ENCODE measurements at regions not wholly inside any gene's neighbourhood (a gene's known extent, or its start where the extent isn't known, plus 50 kb on each side); places are given as distances from the start of the nearest gene placed in this dataset.
"Not testable (repeated sequence)": the region's sequence is repeated elsewhere in the genome, so short reads cannot be mapped to it uniquely, and the experiment has no call there.

DNA sequence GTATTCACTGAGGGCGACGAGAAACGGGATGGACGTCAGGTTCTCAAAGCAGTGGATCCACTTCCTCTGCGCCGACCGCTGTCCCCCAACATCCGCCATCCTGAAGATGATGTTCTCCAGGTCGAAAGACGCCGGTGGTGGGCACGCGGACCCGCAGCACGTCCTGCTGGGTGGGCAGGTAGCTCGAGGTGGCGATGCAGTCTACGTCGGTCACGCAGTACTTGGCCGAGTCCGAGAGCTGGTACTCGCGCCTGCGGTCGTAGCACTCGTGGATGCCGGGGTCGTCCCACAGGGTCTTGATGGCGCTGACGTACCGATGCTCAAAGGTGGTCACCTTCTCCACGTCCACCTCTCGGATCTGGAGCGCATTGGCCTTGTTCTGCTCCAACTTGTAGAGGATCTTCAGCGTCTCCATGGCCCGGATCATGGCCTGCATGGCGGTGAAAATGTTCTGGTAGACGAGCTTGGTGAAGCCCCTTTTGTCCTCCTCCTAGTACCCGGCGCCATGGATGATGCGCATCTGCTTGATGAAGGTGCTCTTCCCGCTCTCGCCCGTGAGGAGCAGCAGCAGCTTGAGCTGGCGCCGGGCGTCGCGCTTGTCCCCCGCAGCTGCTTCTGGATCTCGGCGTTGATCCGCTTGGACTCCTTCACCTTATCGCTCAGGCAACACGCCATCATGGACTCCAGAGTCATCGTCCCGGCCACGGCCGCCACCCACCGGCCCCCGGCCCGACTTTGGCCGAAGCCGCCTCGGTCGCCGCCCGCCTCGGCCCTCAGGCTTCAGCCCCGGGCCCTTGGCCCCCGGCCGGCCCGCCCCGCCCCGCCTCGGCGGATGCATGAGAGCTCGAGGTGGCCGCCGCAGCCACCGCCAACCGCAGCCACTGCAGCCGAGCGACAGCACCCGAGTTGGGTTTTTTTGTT lies 122.9 kb upstream of the KCTD7 start:
- Histone ChIP-seq H3K36me3 (ENCODE audit: insufficient read depth, low read length) (no peaks in the 10 kb centered on the region), H3K9me3 (ENCODE audit: low read depth, low read length) (no peaks in the 10 kb centered on the region), H3K4me3 (no peak overlapping the region), H3K27ac (no peak overlapping the region), H3K9ac (ENCODE audit: insufficient read length) (no peak overlapping the region)
- no peak for TF ChIP-seq EZH2 (IDR thresholded peaks at IDR 0.05)
- no peak for TF ChIP-seq POLR2AphosphoS5 (IDR thresholded peaks at IDR 0.05; ENCODE audit: borderline replicate concordance, low read depth, low read length)
- no peak for TF ChIP-seq FOXP2 (optimal IDR thresholded peaks at IDR 0.05; ENCODE audit: control extremely low read depth, extremely low read length, insufficient read depth)
- no peak for DNase-seq (ENCODE audit: low read depth, low spot score)

DNA sequence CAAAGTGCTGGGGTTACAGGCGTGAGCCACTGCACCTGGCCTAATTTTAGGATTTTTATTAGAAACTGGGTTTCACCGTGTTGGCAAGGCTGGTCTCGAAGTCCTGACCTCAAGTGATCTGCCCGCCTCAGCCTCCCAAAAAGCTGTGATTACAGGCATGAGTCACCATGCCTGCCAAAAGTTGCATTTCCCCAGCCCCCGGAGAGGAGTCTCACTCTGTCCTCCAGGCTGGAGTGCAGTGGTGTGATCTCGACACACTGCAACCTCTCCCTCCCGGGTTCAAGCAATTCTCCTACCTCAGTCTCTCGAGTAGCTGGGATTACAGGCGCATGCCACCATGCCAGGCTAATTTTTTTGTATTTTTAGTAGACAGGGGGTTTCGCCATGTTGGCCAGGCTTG lies 122.0 kb upstream of the KCTD7 start:
- H3K4me3 ChIP-seq; H3K9ac ChIP-seq (ENCODE audit: insufficient read length); DNase-seq (ENCODE audit: low read depth, low spot score); H3K27ac ChIP-seq; H3K9me3 ChIP-seq (ENCODE audit: low read depth, low read length); H3K36me3 ChIP-seq (ENCODE audit: insufficient read depth, low read length): not testable (repeated sequence)

DNA sequence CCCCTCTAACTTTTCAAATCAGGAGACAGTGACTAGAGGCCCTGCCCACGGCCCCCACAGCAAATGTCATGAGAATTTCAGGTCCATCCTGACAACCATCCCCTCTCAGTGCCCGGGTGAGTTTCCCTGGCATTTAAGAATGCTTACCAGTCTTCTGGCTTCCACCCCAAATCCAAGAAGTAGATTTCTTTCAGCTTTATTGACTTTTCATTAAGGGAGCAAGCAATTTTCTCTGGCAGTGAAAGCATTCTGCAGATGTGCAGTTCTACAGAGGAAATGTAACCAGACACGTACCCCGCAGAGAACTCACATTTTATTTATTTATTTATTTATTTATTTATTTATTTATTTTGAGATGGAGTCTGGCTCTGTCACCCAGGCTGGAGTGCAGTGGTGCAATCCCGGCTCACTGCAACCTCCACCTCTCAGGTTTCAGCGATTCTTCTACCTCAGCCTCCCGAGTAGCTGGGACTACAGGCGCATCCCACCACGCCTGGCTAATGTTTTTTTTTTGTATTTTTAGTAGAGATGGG lies 120.9 kb upstream of the KCTD7 start:
- H3K27ac ChIP-seq = no peak overlapping the region
- H3K9ac ChIP-seq (ENCODE audit: insufficient read length) = no peak overlapping the region
- TF ChIP-seq FOXP2 (optimal IDR thresholded peaks at IDR 0.05; ENCODE audit: control extremely low read depth, extremely low read length, insufficient read depth) = no peak
- no peak for TF ChIP-seq POLR2AphosphoS5 (IDR thresholded peaks at IDR 0.05; ENCODE audit: borderline replicate concordance, low read depth, low read length)
- no peak for TF ChIP-seq EZH2 (IDR thresholded peaks at IDR 0.05)
- H3K36me3 ChIP-seq (ENCODE audit: insufficient read depth, low read length) = no peaks in the 10 kb centered on the region
- H3K9me3 ChIP-seq (ENCODE audit: low read depth, low read length) = no peaks in the 10 kb centered on the region
- DNase-seq (ENCODE audit: low read depth, low spot score) = no peak
- H3K4me3 ChIP-seq = no peak overlapping the region

DNA sequence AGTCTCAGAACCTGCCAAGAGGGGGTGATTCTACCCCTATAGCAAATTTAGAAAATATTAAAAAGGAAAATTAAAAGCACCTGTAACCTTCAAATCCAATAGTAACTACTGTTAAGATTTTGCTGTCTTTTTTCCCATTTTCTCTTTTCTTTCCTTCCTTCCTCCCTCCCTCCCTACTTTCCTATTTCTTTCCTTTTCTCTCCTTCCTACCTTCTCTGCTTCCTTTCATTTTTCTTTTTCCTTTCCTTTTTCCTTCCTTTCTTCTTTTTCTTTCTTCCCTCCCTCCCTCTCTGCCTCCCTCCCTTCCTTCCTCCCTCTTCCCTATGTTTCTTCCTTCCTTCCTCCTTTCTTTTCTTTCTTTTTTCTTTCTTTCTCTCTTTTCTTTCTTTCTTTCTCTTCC lies 120.2 kb upstream of the KCTD7 start:
- Histone ChIP-seq H3K4me3 (no peak overlapping the region), H3K9me3 (ENCODE audit: low read depth, low read length) (no peaks in the 10 kb centered on the region), H3K27ac (no peak overlapping the region), H3K36me3 (ENCODE audit: insufficient read depth, low read length) (no peaks in the 10 kb centered on the region), H3K9ac (ENCODE audit: insufficient read length) (no peak overlapping the region)
- no peak for DNase-seq (ENCODE audit: low read depth, low spot score)
- TF ChIP-seq POLR2AphosphoS5 (IDR thresholded peaks at IDR 0.05; ENCODE audit: borderline replicate concordance, low read depth, low read length) (no peak), FOXP2 (optimal IDR thresholded peaks at IDR 0.05; ENCODE audit: control extremely low read depth, extremely low read length, insufficient read depth) (no peak), EZH2 (IDR thresholded peaks at IDR 0.05) (no peak)

DNA sequence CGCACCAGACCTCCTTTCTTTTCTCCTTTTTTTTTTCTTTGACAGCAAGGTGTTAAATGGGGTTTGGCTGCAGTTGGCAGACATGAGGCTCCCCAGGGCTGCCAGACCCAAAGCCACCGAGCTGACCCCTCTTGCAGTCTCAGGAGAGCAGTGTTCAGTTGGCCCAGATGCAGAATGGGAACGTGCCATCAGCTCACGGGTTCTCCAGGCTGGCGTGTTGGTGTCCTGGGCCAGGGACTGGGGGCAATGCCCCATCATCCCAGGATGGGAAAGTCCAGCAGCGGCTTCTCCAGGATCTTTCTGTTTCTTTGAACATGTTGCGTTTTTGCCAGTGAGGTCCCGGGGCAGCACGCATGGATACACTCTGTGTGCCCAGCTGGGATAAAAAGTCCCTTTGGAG lies 114.6 kb upstream of the KCTD7 start:
- no peaks in the 10 kb centered on the region for H3K36me3 ChIP-seq (ENCODE audit: insufficient read depth, low read length)
- no peak overlapping the region for H3K9ac ChIP-seq (ENCODE audit: insufficient read length)
- no peak overlapping the region for H3K4me3 ChIP-seq
- TF ChIP-seq FOXP2 (optimal IDR thresholded peaks at IDR 0.05; ENCODE audit: control extremely low read depth, extremely low read length, insufficient read depth) (no peak), EZH2 (IDR thresholded peaks at IDR 0.05) (no peak), POLR2AphosphoS5 (IDR thresholded peaks at IDR 0.05; ENCODE audit: borderline replicate concordance, low read depth, low read length) (no peak)
- no peaks in the 10 kb centered on the region for H3K9me3 ChIP-seq (ENCODE audit: low read depth, low read length)
- no peak for DNase-seq (ENCODE audit: low read depth, low spot score)
- no peak overlapping the region for H3K27ac ChIP-seq

DNA sequence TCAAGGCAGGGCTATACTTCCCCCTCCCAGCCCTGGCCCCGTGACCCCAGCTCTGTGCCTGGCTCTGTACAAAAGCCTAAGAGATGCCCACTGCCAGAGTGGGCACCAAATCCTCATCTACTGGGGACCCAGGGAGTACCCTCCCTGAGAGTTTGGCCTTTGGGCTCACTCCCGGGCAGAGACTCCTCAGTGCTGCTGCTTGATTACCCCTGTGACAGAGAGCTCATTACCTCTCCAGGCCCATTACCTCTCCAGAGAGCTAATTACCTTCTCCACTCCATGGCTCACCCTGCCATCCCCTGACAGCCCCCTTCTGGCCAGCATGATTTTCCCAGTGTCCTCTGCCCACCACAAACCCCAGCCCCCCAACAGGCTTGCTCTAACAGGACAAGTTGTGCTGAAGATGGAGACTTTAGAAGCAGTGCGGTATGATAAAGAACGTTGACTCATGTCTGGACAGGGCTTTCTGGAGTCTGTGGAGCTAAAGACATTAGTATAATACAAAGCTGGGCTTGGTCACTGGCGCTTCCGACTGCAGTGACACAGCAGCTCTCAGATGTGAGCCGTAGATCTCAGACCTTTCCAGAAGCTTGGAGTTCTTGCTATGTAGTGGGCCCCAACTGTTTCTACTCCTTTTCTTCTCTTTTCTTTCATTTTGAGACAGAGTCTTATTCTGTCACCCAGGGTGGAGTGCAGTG lies 111.3 kb upstream of the KCTD7 start:
- no peak overlapping the region for H3K27ac ChIP-seq
- H3K36me3 ChIP-seq (ENCODE audit: insufficient read depth, low read length) = no peaks in the 10 kb centered on the region
- TF ChIP-seq FOXP2 (optimal IDR thresholded peaks at IDR 0.05; ENCODE audit: control extremely low read depth, extremely low read length, insufficient read depth) (no peak), EZH2 (IDR thresholded peaks at IDR 0.05) (no peak), POLR2AphosphoS5 (IDR thresholded peaks at IDR 0.05; ENCODE audit: borderline replicate concordance, low read depth, low read length) (no peak)
- H3K9me3 ChIP-seq (ENCODE audit: low read depth, low read length) = no peaks in the 10 kb centered on the region
- no peak for DNase-seq (ENCODE audit: low read depth, low spot score)
- no peak overlapping the region for H3K9ac ChIP-seq (ENCODE audit: insufficient read length)
- H3K4me3 ChIP-seq = no peak overlapping the region

DNA sequence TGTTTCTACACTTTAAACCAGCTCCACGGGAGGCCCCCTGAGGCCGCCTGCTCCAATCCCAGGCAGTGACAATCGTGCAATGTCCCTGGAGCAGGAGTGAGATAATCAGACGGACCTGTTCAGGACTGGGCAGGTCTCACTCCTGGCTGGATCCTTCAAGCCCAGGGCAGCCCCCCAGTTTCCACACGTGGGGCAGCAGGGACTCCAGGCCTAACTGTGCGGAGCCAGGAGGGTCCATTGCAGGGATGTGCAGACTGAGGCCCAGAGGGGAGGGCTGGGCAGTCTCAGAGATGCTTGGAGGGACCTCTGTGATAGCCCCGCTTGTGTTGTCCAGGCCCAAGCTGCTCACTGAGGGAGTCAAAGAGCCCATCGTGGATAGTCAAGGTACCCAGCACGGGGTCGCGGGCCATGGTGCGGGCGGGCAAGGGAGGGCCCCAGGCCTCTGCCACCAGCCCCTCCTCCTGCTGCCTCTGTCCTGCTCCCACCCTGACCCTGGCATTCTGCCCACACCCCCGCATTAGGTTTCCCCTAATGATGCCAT lies 110.5 kb upstream of the KCTD7 start:
- Histone ChIP-seq H3K9ac (ENCODE audit: insufficient read length) (no peak overlapping the region), H3K9me3 (ENCODE audit: low read depth, low read length) (no peaks in the 10 kb centered on the region), H3K27ac (no peak overlapping the region), H3K36me3 (ENCODE audit: insufficient read depth, low read length) (no peaks in the 10 kb centered on the region), H3K4me3 (no peak overlapping the region)
- TF ChIP-seq FOXP2 (optimal IDR thresholded peaks at IDR 0.05; ENCODE audit: control extremely low read depth, extremely low read length, insufficient read depth) (no peak), POLR2AphosphoS5 (IDR thresholded peaks at IDR 0.05; ENCODE audit: borderline replicate concordance, low read depth, low read length) (no peak), EZH2 (IDR thresholded peaks at IDR 0.05) (no peak)
- no peak for DNase-seq (ENCODE audit: low read depth, low spot score)

DNA sequence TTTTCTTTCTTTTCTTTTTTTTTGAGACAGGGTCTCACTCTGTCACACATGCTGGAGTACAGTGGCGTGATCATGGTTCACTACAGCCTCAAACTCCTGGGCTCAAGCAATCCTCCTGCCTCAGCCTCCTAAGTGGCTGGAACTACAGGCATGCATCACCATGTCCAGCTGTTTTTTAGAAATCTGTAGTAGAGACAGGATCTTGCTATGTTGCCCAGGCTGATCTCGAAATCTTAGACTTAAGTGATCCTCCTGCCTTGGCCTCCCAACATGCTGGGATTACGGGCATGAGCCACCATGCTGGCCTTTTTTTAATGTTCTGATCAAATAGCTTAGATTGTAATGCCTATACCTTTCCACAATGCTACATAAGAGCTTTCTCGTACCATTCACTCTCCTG lies 107.0 kb upstream of the KCTD7 start:
- TF ChIP-seq POLR2AphosphoS5 (IDR thresholded peaks at IDR 0.05; ENCODE audit: borderline replicate concordance, low read depth, low read length) (no peak), EZH2 (IDR thresholded peaks at IDR 0.05) (no peak), FOXP2 (optimal IDR thresholded peaks at IDR 0.05; ENCODE audit: control extremely low read depth, extremely low read length, insufficient read depth) (no peak)
- no peak for DNase-seq (ENCODE audit: low read depth, low spot score)
- Histone ChIP-seq H3K4me3 (no peak overlapping the region), H3K36me3 (ENCODE audit: insufficient read depth, low read length) (no peaks in the 10 kb centered on the region), H3K27ac (no peak overlapping the region), H3K9me3 (ENCODE audit: low read depth, low read length) (no peaks in the 10 kb centered on the region), H3K9ac (ENCODE audit: insufficient read length) (no peak overlapping the region)

Data from SK-N-MC (cell line).